ENCODE measurements at regions not wholly inside any gene's neighbourhood (a gene's known extent, or its start where the extent isn't known, plus 50 kb on each side); places are given as distances from the start of the nearest gene placed in this dataset. TPM values are rescaled to one million over a fixed set of nuclear protein-coding genes. Genes with fewer than 3 reads are reported as not detected.
"Not testable (repeated sequence)": the region's sequence is repeated elsewhere in the genome, so short reads cannot be mapped to it uniquely, and the experiment has no call there.

DNA sequence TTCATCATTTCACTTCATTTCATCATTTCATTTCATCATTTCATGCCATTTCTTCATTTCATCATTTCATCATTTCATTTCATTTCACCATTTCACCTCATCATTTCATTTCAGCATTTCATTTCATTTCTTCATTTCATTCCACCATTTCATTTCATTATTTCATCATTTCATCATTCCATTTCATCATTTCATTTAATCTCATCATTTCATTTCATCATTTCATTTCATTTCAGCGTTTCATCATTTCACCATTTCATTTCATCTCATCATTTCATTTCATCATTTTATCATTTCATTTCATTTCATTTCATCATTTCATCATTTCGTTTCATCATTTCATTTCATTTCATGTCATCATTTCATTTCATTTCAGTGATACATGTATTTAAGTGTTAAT is 492.2 kb downstream of the ZNF33B start:
- not testable (repeated sequence) for H3K9ac ChIP-seq (ENCODE audit: low read depth in 1 of 3, low read length in 3 of 3); H3K9me3 ChIP-seq (ENCODE audit: control insufficient read depth in 3 of 3, low read length in 3 of 3); H3K4me1 ChIP-seq (ENCODE audit: control insufficient read depth in 3 of 3, insufficient read depth in 3 of 3, low read length in 3 of 3); H3K27ac ChIP-seq (ENCODE audit: low read depth, low read length); H3K27me3 ChIP-seq (ENCODE audit: control insufficient read depth in 3 of 3, insufficient read depth in 3 of 3, low read length in 3 of 3); H3K36me3 ChIP-seq (ENCODE audit: control insufficient read depth in 3 of 3, insufficient read depth in 3 of 3, low read length in 3 of 3); H3K4me3 ChIP-seq (ENCODE audit: low read length in 3 of 3)

- H3K27me3 ChIP-seq (ENCODE audit: control insufficient read depth in 3 of 3, insufficient read depth in 3 of 3, low read length in 3 of 3); H3K9ac ChIP-seq (ENCODE audit: low read depth in 1 of 3, low read length in 3 of 3); H3K9me3 ChIP-seq (ENCODE audit: control insufficient read depth in 3 of 3, low read length in 3 of 3); H3K4me1 ChIP-seq (ENCODE audit: control insufficient read depth in 3 of 3, insufficient read depth in 3 of 3, low read length in 3 of 3); H3K27ac ChIP-seq (ENCODE audit: low read depth, low read length); H3K4me3 ChIP-seq (ENCODE audit: low read length in 3 of 3); H3K36me3 ChIP-seq (ENCODE audit: control insufficient read depth in 3 of 3, insufficient read depth in 3 of 3, low read length in 3 of 3): not testable (repeated sequence)
Observed at GRCh38 chr10:42138023-42138422, 500.3 kb downstream of the ZNF33B start.

GRCh38 chr10:42113158-42113450 is 525.3 kb downstream of the ZNF33B start:
- Histone ChIP-seq H3K36me3 (ENCODE audit: control insufficient read depth in 3 of 3, insufficient read depth in 3 of 3, low read length in 3 of 3) (no peaks in the 10 kb centered on the region), H3K4me3 (ENCODE audit: low read length in 3 of 3) (no peak overlapping the region)

DNA sequence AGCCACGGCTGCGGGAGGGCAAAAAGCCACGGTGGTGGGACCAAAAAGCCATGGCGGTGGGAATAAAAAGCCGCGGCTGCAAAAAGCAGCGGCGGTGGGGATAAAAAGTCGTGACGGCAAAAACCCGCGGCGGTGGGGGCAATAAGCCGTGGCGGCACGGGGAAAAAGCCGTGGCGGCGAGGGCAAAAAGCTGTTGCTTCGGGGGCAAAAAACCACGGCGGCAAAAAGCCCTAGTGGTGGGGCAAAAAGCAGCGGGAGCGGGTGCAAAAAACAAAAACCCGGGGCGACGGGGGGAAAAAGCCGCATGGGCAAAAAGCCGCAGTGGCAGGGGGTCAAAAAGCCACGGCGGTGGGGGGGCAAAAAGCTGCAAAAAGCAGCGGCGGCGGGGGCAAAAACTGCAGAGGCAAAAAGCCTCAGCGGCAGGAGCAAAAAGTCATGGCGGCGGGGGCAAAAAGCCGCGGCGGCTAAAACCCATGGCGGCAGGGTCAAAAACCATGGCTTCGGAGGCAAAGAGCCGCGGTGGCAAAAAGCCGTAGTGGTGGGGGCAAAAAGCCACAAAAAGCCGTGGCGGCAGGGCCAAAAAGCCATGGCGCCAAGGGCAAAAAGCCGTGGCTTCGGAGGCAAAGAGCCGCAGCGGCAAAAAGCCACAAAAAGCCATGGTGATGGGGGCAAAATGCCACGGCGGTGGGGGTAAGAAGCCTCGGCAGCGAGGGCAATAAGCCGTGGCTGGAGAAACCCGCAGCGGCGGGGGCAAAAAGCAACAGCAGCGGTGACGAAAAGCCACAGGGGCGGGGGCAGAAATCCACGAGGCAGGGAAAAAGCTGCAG is 525.8 kb downstream of the ZNF33B start:
- Histone ChIP-seq H3K4me3 (ENCODE audit: low read length in 3 of 3) (no peak overlapping the region), H3K36me3 (ENCODE audit: control insufficient read depth in 3 of 3, insufficient read depth in 3 of 3, low read length in 3 of 3) (no peaks in the 10 kb centered on the region), H3K27ac (ENCODE audit: low read depth, low read length) (no peak overlapping the region), H3K9me3 (ENCODE audit: control insufficient read depth in 3 of 3, low read length in 3 of 3) (no peaks in the 10 kb centered on the region), H3K27me3 (ENCODE audit: control insufficient read depth in 3 of 3, insufficient read depth in 3 of 3, low read length in 3 of 3) (no peaks in the 10 kb centered on the region), H3K9ac (ENCODE audit: low read depth in 1 of 3, low read length in 3 of 3) (no peak overlapping the region), H3K4me1 (ENCODE audit: control insufficient read depth in 3 of 3, insufficient read depth in 3 of 3, low read length in 3 of 3) (no peaks in the 10 kb centered on the region)

More at GRCh38 chr10:42113158-42113450, 525.3 kb downstream of the ZNF33B start:
- H3K4me1 ChIP-seq (ENCODE audit: control insufficient read depth in 3 of 3, insufficient read depth in 3 of 3, low read length in 3 of 3): no peaks in the 10 kb centered on the region
- no peak overlapping the region for H3K9ac ChIP-seq (ENCODE audit: low read depth in 1 of 3, low read length in 3 of 3)
- H3K27me3 ChIP-seq (ENCODE audit: control insufficient read depth in 3 of 3, insufficient read depth in 3 of 3, low read length in 3 of 3): no peaks in the 10 kb centered on the region
- H3K9me3 ChIP-seq (ENCODE audit: control insufficient read depth in 3 of 3, low read length in 3 of 3): no peaks in the 10 kb centered on the region
- H3K27ac ChIP-seq (ENCODE audit: low read depth, low read length): no peak overlapping the region

DNA sequence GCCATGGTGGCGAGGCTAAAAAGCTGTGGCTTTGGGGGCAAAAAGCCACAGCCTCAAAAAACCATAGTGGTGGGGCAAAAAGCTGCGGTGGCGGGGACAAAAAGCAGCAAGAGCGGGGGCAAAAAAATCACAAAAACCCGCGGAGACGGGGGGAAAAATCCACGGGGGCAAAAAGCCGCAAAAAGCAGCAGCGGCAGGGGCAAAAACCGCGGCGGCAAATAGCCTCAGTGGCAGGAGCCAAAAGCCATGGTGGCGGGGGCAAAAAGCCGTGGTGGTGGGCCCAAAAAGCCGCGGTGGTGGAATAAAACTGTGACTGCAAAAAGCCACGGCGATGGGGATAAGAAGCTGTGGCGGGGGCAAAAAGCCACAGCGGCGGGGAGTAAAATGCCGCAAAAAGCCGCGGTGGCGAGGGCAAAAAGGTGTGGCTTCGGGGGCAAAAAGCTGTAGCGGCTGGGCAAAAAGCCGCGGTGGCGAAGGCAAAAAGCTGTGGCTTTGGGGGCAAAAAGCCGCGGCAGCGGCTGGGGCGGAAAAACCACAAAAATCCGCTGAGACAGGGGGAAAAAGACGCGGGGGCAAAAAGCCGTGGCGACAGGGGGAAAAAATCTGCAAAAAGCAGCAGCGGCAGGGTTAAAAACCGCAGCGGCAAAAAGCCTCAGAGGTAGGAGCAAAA is 526.6 kb downstream of the ZNF33B start:
- Histone ChIP-seq H3K4me1 (ENCODE audit: control insufficient read depth in 3 of 3, insufficient read depth in 3 of 3, low read length in 3 of 3) (no peaks in the 10 kb centered on the region), H3K9me3 (ENCODE audit: control insufficient read depth in 3 of 3, low read length in 3 of 3) (no peaks in the 10 kb centered on the region), H3K9ac (ENCODE audit: low read depth in 1 of 3, low read length in 3 of 3) (no peak overlapping the region), H3K27ac (ENCODE audit: low read depth, low read length) (no peak overlapping the region), H3K27me3 (ENCODE audit: control insufficient read depth in 3 of 3, insufficient read depth in 3 of 3, low read length in 3 of 3) (no peaks in the 10 kb centered on the region), H3K36me3 (ENCODE audit: control insufficient read depth in 3 of 3, insufficient read depth in 3 of 3, low read length in 3 of 3) (no peaks in the 10 kb centered on the region), H3K4me3 (ENCODE audit: low read length in 3 of 3) (no peak overlapping the region)

DNA sequence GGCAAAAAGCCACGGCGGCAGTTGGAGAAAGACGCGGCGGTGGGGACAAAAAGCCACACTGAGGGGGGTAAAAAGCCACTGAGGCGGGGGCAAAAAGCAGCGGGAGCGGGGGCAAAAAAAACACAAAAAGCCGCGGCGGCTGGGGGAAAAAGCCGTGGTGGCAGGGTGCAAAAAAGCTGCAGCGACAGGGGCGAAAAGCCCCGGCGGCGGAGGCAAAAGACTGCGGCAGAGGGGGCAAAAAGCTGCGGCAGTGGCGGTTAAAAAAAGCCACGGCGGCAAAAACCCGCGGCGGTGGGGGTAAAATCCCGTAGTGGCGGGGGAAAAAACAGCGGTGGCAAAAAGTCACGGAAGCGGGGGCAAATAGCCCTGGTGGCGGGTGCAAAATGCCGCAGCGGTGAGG is 527.3 kb downstream of the ZNF33B start:
- H3K9ac ChIP-seq (ENCODE audit: low read depth in 1 of 3, low read length in 3 of 3): no peak overlapping the region
- H3K36me3 ChIP-seq (ENCODE audit: control insufficient read depth in 3 of 3, insufficient read depth in 3 of 3, low read length in 3 of 3): no peaks in the 10 kb centered on the region
- no peak overlapping the region for H3K27ac ChIP-seq (ENCODE audit: low read depth, low read length)
- no peaks in the 10 kb centered on the region for H3K9me3 ChIP-seq (ENCODE audit: control insufficient read depth in 3 of 3, low read length in 3 of 3)
- no peaks in the 10 kb centered on the region for H3K27me3 ChIP-seq (ENCODE audit: control insufficient read depth in 3 of 3, insufficient read depth in 3 of 3, low read length in 3 of 3)
- H3K4me3 ChIP-seq (ENCODE audit: low read length in 3 of 3): no peak overlapping the region
- H3K4me1 ChIP-seq (ENCODE audit: control insufficient read depth in 3 of 3, insufficient read depth in 3 of 3, low read length in 3 of 3): no peaks in the 10 kb centered on the region

Small RNAs in the stretch of these regions (small RNA-seq; reads per million reads assigned to genes)
- gene KSR1P1: not detected
